GM18868 (cell line): ENCODE measurements at regions not wholly inside any gene's neighbourhood (a gene's known extent, or its start where the extent isn't known, plus 50 kb on each side); places are given as distances from the start of the nearest gene placed in this dataset.

ENCODE experiments used
- ATAC-seq: cut with Tn5 transposase; IDR thresholded peaks from one replicate; pipeline ENCODE4 v1.9.1; 2021; ENCODE audit warnings: mild to moderate bottlenecking, moderate library complexity; ENCODE audit not compliant: unreplicated experiment

DNA sequence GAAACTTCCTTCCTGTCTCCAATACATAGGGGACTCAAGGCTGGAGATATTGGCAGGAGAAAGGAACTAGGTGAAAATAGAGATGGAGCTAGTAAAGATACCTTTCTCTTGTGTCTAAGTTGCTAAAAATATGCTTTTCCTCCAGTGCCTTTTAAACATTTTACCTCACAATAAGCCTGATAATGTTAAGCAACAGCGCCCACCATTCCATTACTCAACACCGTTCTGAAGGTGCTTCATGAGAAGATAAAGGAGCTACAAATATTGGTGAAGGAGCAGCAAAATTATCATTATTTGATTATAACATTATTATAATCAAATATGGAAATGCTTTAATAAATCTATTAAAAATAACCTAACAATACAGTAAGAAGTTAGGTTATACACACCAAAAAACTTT is 83.6 kb upstream of the BARX2 start:
- ATAC-seq: no peak

GRCh38 chr11:129291546-129291945 is 84.1 kb upstream of the BARX2 start:
- ATAC-seq: no peak

DNA sequence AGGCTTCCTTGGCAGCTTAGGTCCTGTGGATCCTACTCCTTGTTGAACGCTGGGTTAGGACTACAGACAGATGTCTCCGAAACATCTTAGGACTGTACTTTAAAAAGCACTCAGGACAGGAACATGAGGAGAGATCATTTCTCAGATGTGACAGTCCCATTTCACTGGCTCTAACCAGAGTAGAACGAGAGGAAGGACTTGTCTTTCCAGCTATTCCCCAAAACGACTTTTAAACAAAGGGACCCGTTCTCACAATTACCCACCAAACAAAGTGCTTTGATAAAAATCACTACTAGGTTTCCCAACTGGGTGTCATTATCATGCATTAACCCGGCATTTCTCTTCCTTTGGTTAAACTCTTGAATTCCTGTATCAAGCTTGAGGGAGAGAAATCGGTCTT is 84.7 kb upstream of the BARX2 start:
- no peak for ATAC-seq

DNA sequence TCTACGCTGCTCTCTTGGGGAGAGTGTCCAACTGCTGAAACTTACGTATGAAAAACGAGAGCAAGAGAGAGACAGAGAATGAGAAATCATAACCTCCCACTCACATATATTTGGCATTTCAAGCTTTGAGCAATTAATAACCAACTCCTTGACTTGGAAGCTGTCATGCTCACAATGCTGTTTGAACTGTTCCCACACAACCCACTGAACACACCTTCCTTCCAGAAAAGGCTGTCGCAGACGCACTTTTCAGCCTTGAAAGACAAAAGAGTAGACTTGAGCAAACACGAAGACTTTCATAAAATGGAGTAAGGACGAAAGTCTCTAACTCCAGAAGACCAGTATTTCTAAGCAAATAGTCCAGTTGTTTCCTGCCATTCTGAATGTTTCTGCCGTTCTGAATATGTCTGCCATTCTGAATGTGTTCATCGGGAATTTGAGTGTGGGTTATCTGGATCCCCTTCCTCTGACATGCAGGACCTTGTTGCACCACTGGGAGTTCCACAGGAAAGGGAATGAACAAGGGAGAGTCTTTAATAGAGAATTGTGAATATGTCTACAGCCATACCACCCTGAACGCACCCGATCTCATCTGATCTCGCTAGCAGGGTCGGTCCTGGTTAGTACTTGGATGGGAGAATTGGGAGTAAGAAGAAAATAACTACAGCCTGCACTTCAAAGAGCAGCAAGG is 86.2 kb upstream of the BARX2 start:
- ATAC-seq: no peak

DNA sequence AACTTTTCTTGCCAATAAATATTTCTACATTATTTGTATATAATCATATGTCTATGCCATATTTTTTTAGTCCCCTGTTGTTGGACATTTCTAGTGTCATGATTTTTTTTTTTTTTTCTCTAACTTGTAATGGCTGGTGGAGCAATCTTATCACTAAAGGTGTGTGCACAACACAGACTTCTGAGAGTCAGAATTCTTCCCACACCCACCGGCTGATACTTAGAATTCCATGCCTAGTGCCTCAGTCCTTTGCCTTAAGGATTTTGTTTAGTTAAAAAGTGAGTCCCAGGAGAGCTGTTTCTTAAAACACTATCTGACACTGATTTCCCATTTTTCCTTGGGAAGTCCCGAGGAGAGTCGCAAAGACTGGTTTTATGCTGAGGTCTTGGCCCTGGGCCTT is 87.7 kb upstream of the BARX2 start:
- no peak for ATAC-seq

DNA sequence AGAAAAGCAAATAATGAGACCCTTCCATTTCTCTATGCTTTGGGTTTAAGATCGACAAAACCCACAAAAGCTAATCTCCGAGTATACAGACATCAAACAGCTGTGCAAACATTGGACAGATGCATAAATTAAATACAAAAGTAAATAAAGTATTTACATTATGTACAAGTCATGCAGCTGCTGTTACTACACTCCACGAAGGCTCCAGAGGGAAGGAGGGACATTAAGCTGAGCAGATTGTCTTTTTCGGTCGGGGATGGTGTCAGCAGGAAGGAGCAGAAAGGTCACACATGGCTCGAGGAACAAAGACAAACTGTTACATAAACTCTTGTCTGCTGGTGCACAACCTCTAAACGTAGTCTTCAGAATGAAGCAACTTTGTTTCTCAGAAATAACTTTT is 88.8 kb upstream of the BARX2 start:
- ATAC-seq: no peak

GRCh38 chr11:129285402-129285786 is 90.3 kb upstream of the BARX2 start:
- ATAC-seq: no peak

- ATAC-seq: no peak
Observed at GRCh38 chr11:129283141-129283540, 91.0 kb upstream of the ARHGAP32 start.

DNA sequence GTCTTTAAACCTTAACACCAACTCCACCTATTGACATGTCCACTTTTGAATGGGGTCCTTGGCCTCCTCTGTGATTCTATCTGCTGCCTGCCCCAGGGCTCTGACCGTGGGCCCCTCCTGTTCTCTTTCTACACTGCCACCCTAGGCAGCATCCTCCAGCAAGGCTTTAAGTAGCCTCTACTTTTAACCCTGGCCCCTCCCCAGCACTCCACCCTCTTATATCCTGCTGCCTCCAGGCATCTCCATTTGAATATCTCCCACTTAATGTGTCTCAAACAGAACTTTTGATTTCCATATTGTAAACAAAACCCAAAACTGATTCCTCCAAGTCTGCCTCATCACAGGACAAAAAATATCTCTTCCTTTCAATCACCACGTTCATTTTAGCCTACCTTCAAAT is 90.5 kb upstream of the ARHGAP32 start:
- ATAC-seq: no peak

- ATAC-seq: no peak
Observed at GRCh38 chr11:129281471-129282415, 89.6 kb upstream of the ARHGAP32 start.

- no peak for ATAC-seq
Observed at GRCh38 chr11:129280027-129280811, 88.1 kb upstream of the ARHGAP32 start.

- ATAC-seq: peak; percentile 71
Observed at GRCh38 chr11:129279326-129280026, 87.4 kb upstream of the ARHGAP32 start.

DNA sequence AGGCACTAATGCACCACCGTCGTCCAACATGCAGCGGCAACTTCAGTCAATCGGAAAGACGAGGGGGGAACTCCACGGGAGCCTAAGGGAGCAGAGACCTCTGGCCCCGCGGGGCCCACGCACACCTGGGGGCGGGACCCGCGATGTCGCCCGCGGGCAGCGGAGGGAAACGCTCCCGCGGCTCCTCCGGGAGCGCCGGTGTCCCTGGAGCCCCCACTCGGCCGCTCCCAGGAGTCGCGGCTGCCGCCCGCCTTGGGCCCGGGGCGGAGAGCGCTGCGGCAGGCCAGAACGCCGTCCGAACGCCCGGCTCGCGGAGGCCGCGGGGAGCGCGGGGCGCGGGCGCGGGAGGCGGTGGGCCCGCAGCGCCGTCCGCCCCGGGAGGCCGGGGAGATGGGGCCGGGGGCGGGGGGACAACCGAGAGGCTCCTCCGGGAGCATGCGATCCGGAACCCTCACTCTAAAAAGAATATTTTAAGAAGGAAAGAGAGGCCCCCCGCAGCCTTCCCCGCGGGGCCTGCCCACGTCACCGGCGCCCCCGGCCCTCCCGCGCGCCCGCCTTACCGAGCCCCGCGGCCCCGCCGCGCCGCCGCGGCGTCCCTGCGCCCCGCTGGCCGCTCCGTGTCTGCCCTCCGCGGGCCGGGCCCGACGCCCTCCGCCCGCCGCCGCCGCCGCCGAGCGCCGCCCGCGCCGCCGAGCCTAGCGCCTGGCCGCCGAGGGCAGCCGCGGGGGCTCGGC is 86.6 kb upstream of the ARHGAP32 start:
- ATAC-seq: no peak

GRCh38 chr11:129277198-129277843 is 85.2 kb upstream of the ARHGAP32 start:
- ATAC-seq: no peak

DNA sequence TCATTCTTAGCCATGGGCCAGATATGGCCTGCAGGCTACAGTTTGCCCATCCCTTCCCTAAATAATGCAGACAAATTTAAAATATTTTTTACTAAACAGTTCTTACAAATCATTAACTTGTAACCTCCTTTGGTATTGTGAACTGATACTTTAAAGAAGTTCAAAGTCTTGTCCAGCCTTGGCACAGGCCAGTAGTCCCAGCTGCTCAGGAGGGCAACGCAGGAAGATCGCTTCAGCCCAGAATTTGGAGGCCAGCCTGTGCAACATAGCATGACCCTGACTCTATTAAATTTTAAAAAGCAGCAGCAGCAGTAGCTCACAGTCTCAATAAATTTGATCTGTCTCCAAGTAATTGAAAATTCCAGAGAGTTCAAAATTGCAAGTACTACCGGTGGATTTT is 83.7 kb upstream of the ARHGAP32 start:
- no peak for ATAC-seq

- no peak for ATAC-seq
Observed at GRCh38 chr11:129273944-129274711, 82.0 kb upstream of the ARHGAP32 start.

DNA sequence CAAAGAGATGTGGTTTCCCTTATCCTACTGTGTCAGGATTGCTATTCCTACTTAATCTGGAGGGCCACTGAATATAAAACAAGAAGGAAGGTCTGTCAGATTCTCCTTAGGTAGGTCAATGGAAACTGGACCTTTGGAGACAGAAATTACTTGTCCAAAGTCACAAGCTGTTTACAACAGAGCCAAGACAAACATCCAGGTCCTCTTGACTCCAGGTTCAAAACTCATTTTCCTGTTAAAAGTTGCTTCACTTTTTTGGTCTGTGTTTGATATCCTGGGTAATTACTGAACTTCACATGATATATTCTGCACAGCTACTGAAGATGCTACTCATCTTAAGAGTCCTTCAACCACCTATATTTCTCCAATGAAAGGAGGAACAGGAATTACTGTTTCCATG is 81.2 kb upstream of the ARHGAP32 start:
- no peak for ATAC-seq

DNA sequence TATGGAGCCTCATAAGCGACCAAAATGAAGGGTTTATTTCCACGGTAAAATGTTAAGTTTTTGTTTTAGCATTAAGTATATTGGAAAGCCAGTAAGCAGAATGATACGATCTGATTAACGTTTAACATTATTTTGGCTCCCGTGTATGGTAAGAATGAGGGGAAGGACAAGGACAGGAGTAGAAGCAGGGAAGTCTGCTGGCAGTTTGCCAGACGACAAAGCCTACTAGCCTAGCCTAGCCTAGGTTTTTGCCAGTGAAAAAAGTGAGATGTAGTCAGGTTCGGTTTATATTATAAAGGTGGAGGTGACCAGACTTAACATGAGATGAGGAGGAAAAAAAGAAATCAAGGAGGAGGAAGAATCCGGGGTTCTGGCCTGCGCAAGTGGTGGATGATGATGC is 78.9 kb upstream of the ARHGAP32 start:
- ATAC-seq: no peak

DNA sequence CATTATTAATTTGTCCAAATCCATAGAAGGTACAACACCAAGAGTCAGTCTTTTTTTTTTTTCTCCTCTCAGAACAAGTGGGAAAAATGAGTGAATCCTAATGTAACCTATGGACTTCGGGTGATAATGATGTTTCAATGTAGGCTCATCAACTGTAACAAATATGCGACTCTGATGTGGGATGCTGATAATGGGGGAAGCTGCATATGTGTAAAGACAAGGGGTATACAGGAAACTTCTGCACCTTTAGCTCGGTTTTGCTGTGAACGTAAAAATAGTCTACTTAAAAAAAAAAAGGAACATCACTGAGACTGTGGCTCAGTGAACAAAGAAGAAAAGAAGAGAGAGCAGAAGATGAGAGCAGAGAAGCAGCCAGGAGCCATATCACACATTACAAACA is 78.3 kb upstream of the ARHGAP32 start:
- no peak for ATAC-seq
